ENCODE measurements at regions not wholly inside any gene's neighbourhood (a gene's known extent, or its start where the extent isn't known, plus 50 kb on each side); places are given as distances from the start of the nearest gene placed in this dataset.

- DNase-seq: no peak
- Histone ChIP-seq H3K27me3 (ENCODE audit: insufficient read depth, low read length) (no peaks in the 10 kb centered on the region), H3K4me2 (ENCODE audit: insufficient read depth, insufficient read length, low read length) (no peak overlapping the region), H3T11ph (ENCODE audit: low read length) (no peak overlapping the region), H3K23ac (ENCODE audit: insufficient read length, low read depth, low read length) (no peak overlapping the region), H3K18ac (ENCODE audit: insufficient read length, low read depth, low read length) (no peak overlapping the region), H3K56ac (ENCODE audit: insufficient read length, low read depth, low read length) (no peak overlapping the region), H4K91ac (ENCODE audit: insufficient read length, low read depth, low read length) (no peak overlapping the region), H2BK20ac (ENCODE audit: low read depth, low read length, poor library complexity, severe bottlenecking) (no peak overlapping the region), H3K9me3 (ENCODE audit: control insufficient read depth, low read depth, low read length) (no peaks in the 10 kb centered on the region), H2BK120ac (ENCODE audit: low read depth, low read length, poor library complexity, severe bottlenecking) (no peak overlapping the region), H3K79me1 (ENCODE audit: insufficient read depth, low read depth, low read length, poor library complexity, severe bottlenecking) (peaks cover 2% of the 10 kb centered on the region), H4K8ac (replicated peaks; ENCODE audit: insufficient read length, low read depth, low read length) (no peak overlapping the region), H3K79me2 (ENCODE audit: insufficient read depth, low read length) (no peaks in the 10 kb centered on the region; the same call in 1 of the 2 replicates), H4K5ac (ENCODE audit: insufficient read length, low read depth, low read length) (no peak overlapping the region), H4K20me1 (ENCODE audit: control insufficient read depth, insufficient read depth, insufficient read length) (no peaks in the 10 kb centered on the region), H3K14ac (ENCODE audit: insufficient read depth, low read length) (no peak overlapping the region), H2AK5ac (ENCODE audit: insufficient read length, low read length) (no peak overlapping the region), H3K27ac (ENCODE audit: insufficient read length, low read depth, low read length) (no peak overlapping the region), H3K4me1 (ENCODE audit: insufficient read depth, low read length) (no peaks in the 10 kb centered on the region), H2BK12ac (ENCODE audit: insufficient read length, low read depth, low read length) (no peak overlapping the region), H2BK15ac (ENCODE audit: low read depth, low read length) (no peak overlapping the region), H2BK5ac (ENCODE audit: insufficient read length, low read length) (no peak overlapping the region), H3K4ac (ENCODE audit: low read depth, low read length) (no peak overlapping the region), H3K9ac (ENCODE audit: extremely low read depth, insufficient read length, low read length) (no peak overlapping the region), H3K23me2 (ENCODE audit: insufficient read length, low read depth, low read length, poor library complexity, severe bottlenecking) (no peaks in the 10 kb centered on the region), H2AFZ (ENCODE audit: low read length) (no peak overlapping the region)
- no peaks in the 10 kb centered on the region for H3K27me3 Mint-ChIP-seq (ENCODE audit: low read depth)
- no peaks in the 10 kb centered on the region for H3K9me3 Mint-ChIP-seq
- no CpG with 5 or more reads among the region's 1 CpG for WGBS (ENCODE audit: extremely low coverage, insufficient read length, low lambda C conversion rate)
- no peak overlapping the region for H3K4me3 Mint-ChIP-seq
- peaks cover 9% of the 10 kb centered on the region in 2 experiments for H3K4me1 Mint-ChIP-seq
- H3K27ac Mint-ChIP-seq: no peak overlapping the region
- no peak for TF ChIP-seq CTCF (conservative IDR thresholded peaks at IDR 0.05)
- no peaks in the 10 kb centered on the region for H3K36me3 Mint-ChIP-seq (ENCODE audit: insufficient read depth in 1 of 3, low read depth in 3 of 3)
These were observed 221.7 kb upstream of the TBC1D5 start for GRCh38 chr3:17964108-17964507.
